GM10248 (cell line): ENCODE measurements at regions not wholly inside any gene's neighbourhood (a gene's known extent, or its start where the extent isn't known, plus 50 kb on each side); places are given as distances from the start of the nearest gene placed in this dataset.

Source experiments
- CTCF ChIA-PET: fragments of 300-600 bp; sonication (Branson Sonifier 250); formaldehyde crosslinking; extraction: SDS; loops from one replicate; lab custom pipeline; 2021; ENCODE audit warnings: antibody characterized with exemption; lab: Yijun Ruan, JAX
- POLR2A ChIA-PET: fragments of 350-650 bp; sonication (Branson Sonifier 250); formaldehyde crosslinking; extraction: SDS; loops from one replicate; lab custom pipeline; 2020; ENCODE audit warnings: antibody characterized with exemption; lab: Yijun Ruan, JAX
- DNase-seq: peaks from one replicate; pipeline ENCODE4 v3.0.0; 2012; ENCODE audit errors: extremely low spot score
- TF ChIP-seq, protein P1 (sequence below): IDR thresholded peaks from 2 replicates; pipeline ENCODE4 v1.5.1; 2012; ENCODE audit warnings: mild to moderate bottlenecking, low read depth; ENCODE audit errors: extremely low read depth, missing control alignments, control extremely low read depth

DNA sequence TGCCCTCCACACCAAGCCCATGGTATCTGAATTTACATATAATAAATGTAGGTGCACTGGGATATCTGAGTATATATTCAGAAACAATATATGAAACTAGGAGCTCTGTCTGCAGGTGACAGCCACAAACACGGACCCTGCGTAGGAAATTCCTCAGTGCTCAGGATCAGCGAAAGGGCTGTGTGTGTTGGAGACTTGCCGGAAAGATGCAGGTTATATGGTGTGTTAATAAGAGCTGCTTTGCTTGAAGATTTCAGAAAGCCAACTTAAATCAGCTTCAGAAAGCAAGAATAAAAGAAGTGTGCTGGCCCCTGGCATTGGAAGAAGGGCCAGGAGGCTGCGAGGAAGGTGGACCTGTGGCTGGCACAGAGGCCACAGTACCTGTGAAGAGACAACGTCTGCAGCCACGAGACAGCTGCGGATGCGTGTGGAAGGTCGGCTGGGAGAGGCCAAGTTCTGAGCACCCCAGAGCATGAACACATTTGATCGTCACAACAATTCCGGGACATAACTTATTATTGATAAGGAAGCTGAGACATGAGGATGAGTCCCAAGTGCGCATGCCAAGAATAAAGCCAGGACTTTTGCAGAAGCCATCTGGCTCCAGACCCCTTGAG lies 183.2 kb downstream of the DLL1 start:
- no peak for DNase-seq
- POLR2A ChIA-PET = no interaction called here
- CTCF ChIA-PET = interaction anchor here (1.3 to 1.7 kb wide), 2 partner anchors 9 to 13 kb away, joined by 3 read pairs; no protein-coding TSS in a partner anchor
- TF ChIP-seq, protein P1, sequence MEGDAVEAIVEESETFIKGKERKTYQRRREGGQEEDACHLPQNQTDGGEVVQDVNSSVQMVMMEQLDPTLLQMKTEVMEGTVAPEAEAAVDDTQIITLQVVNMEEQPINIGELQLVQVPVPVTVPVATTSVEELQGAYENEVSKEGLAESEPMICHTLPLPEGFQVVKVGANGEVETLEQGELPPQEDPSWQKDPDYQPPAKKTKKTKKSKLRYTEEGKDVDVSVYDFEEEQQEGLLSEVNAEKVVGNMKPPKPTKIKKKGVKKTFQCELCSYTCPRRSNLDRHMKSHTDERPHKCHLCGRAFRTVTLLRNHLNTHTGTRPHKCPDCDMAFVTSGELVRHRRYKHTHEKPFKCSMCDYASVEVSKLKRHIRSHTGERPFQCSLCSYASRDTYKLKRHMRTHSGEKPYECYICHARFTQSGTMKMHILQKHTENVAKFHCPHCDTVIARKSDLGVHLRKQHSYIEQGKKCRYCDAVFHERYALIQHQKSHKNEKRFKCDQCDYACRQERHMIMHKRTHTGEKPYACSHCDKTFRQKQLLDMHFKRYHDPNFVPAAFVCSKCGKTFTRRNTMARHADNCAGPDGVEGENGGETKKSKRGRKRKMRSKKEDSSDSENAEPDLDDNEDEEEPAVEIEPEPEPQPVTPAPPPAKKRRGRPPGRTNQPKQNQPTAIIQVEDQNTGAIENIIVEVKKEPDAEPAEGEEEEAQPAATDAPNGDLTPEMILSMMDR = no peak

DNA sequence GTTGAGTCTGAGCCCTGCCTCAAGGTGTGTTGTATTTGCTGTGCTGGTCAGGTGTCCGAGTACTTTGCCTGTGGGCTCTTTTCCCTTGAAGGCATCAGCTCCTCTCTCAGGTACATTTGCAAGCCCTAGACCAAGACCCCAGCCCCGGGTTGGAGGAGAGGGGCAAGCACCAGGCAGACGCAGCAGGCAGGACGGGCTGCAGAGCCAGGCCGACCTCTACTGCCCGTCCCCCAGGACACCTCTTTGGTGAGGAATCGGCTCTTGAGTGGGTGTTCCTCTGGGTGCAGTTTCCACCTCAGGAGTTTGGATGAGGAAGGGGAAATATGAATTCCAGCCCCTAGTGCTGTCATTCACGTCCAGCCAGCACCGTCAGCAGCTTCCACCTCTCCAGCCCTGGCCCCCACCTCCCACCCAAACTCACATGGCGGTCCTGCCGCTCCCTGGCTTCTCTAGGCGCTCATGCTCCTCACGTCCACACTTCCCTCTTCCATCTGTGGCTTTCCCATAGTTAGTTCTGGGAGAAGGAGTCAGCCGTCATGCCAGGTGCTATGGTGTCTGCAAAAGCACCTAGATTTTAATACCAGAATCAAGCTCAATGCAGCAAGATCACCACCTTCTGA lies 183.9 kb downstream of the DLL1 start:
- TF ChIP-seq, protein P1 = no peak
- ChIA-PET POLR2A (no interaction called here), CTCF (interaction anchor here (1.7 kb wide), 1 partner anchor 10 kb away, joined by 3 read pairs; no protein-coding TSS in a partner anchor)

DNA sequence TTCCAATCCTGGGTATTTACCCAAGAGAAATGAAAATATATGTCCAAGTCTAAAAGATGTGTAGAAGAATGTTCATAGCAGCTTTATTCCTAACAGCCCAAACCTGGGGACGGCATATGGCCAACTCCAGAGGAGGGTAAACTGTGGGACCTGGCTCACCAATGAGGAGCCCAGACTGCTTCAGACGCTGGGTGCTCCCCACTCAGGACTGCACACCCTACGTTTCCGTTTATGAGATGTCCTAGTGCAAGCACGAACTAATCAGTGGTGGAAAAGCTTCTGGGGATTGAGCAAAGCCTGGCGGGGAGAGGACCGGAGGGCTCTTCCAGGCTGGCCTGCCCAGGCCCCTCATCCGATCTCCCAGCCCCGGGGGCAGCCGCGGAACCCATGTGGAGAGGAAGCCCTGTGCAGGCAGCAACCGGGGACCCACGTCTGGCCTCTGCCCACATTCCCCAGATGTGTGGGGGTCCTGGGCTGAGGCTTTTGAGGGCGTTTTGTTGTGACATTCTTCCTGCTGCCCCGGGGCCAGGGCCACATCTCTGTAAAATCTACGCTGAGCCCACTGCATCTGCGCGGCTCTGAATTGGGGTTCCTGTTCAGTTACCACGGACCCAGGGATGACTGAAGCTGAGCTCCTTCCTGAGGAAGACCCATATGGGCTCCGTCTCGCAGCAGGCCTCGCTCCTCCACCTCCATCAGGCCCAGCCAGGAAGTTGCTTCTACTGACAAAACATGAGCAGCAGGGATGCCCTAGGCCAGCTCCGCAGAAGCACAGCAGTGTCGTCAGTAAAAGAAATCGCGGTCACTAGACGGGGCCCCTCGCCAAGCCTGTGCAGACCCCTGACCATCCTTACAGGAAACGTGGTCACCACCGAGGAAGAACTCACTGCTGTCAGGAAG lies 188.0 kb downstream of the DLL1 start:
- DNase-seq = no peak
- ChIA-PET CTCF (no interaction called here), POLR2A (no interaction called here)
- TF ChIP-seq, protein P1 = no peak

More for the DNA sequence above, 183.9 kb downstream of the DLL1 start:
- no peak for DNase-seq

DNA sequence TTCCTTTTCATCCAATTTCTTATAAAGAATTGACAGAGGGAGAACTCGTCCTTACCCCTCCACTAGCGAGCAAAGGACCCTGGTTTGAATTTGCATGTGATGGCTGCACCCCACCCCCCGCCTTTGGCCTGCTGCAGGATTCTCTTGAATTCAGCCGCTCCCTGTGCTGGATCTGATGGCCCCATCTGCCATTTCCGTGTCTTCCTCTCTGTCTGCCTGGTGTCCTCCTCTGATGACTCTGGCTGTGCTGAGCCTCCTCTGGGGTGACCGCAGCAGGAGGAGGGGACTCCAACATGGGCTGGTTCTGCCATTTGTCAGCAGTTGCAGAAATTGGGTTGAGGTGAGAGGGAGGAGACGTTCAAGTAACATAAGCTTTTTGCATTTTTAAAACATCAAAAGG lies 188.8 kb downstream of the DLL1 start:
- CTCF ChIA-PET = no interaction called here
- POLR2A ChIA-PET = no interaction called here
- TF ChIP-seq, protein P1 = no peak
- DNase-seq = no peak

DNA sequence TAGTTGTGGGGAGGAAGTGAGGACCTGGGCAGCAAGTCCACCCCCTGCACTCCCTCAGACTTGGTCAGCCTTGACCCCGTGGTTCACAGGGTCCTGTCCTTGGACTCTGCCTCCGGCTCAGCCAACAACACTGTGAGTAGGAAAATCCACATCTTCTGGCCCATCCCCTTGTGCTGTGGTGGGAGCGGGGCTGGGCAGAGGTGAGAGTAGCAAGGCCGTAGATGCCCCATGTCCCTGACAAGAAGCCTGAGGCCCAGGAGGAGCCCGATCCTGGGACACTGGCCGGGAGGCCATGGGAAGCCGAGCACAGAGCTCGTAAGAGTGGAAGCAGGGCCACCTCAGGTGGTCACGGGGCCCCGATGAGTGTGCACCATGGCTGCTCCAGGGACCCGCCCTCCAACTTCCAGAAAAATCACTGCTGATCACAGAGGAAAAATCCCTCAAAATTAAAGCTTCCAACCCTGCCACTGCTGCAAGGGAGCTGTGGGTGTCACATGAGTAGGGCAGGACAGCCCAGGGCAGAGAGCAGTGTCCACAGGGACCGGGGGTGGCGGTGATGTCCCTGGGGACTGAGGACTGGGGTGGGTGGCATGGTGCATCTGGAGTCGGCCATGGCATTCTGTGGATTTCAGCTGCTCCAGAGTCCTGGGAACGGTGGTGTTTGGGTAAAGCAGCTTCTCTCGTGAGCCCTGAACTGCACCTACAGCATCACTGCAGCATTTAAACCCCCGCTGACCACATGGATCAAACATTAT lies 189.4 kb downstream of the DLL1 start:
- POLR2A ChIA-PET = no interaction called here
- TF ChIP-seq, protein P1 = no peak
- DNase-seq = no peak
- CTCF ChIA-PET = no interaction called here

DNA sequence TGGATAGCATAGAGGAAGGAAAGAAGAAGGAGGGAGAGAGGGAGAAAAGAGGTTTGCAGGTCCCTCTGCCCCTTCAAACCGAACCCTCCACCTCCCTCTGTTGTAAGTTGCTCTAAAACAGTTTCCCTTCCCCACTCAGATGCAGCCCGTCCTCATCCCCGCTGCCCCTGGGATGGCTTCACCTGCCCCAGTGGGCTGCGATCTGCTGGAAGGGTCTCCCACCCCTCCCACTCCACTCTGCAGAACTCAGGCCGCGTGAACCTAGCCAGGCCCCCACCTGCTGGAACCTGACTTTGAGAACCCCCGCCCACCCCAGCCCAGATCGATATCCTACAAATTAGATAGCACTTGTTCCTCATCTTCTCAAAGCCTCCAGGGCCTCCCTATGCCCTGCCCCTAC lies 190.8 kb downstream of the DLL1 start:
- TF ChIP-seq, protein P1 = no peak
- no peak for DNase-seq
- CTCF ChIA-PET = interaction anchor here (1.4 kb wide), 1 partner anchor 11 kb away, joined by 3 read pairs; no protein-coding TSS in a partner anchor
- POLR2A ChIA-PET = no interaction called here
